ENCODE measurements at regions not wholly inside any gene's neighbourhood (a gene's known extent, or its start where the extent isn't known, plus 50 kb on each side); places are given as distances from the start of the nearest gene placed in this dataset.

GRCh38 chr4:100803751-100804150 is 285.9 kb upstream of the EMCN start:
- no peak for DNase-seq (ENCODE audit: low spot score)

DNA sequence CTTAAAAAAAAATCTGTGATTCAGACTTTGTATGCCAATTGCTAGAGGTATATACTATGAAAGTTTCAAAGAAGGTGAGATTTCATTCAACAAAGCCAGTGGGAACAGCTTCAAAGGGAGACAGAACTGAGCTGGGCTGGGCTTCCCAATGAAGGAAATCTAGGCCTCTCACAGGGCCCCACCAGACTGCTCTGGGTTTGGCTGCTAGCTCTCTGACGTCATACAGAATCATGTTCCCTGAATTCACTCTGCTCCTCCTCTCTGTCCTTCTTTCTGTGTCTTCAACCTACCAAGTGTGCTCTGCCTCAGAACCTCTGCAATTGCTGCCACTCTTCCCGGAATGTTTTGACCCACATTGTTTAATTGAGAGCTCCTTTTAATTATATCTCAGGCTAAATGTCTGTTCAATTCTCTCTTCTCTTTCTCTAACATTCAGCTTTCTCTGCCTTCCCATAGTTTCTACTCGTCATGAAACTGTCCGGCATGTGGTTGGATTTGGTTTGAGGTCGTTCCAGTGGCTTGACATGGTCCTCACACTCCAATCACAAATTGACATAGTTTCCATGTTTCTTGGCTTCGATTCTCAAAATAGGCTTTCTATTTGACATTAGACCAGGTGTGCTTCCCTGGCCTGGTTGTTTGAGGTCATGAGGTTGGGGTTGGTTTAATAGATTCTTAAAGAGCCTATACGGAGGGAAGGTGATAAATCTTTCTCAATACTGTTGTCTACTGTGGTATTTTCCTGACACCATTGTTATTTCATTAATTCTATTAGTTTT is 282.1 kb upstream of the EMCN start:
- no peak for DNase-seq (ENCODE audit: low spot score)

- DNase-seq (ENCODE audit: low spot score), result no peak
Measured at GRCh38 chr4:100797791-100798190, 280.0 kb upstream of the EMCN start.

- no peak for DNase-seq (ENCODE audit: low spot score)
Measured at GRCh38 chr4:100797356-100797755, 279.5 kb upstream of the EMCN start.

GRCh38 chr4:100796332-100796731 is 278.5 kb upstream of the EMCN start:
- DNase-seq (ENCODE audit: low spot score), result no peak

- no peak for DNase-seq (ENCODE audit: low spot score)
Measured at GRCh38 chr4:100795581-100795980, 277.8 kb upstream of the EMCN start.

GRCh38 chr4:100790836-100791615 is 273.2 kb upstream of the EMCN start:
- DNase-seq (ENCODE audit: low spot score), result no peak

GRCh38 chr4:100789991-100790390 is 272.2 kb upstream of the EMCN start:
- no peak for DNase-seq (ENCODE audit: low spot score)

DNA sequence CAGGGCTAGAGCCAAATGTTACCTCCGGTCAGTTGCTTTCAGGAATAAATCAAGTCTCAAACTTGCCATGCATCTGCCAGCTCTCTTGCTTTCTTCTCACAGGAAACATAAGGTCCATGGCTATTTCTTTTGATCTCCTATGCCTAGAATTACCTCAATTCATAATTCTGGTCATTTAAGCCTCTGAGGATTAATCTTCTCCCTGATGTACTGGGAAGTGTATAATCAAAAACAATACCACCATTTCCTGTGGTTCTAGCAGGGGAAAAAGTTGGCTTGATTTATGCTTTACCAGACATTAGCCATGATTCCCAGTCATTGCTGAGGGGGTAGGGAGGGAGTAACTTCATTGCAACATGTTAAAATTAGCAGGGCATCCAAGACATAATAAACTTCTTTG is 268.7 kb upstream of the EMCN start:
- DNase-seq (ENCODE audit: low spot score), result no peak

- DNase-seq (ENCODE audit: low spot score), result no peak
Measured at GRCh38 chr4:100782356-100782755, 264.5 kb upstream of the EMCN start.

- no peak for DNase-seq (ENCODE audit: low spot score)
Measured at GRCh38 chr4:100781435-100781834, 263.6 kb upstream of the EMCN start.

- DNase-seq (ENCODE audit: low spot score), result no peak
Measured at GRCh38 chr4:100780126-100780525, 262.3 kb upstream of the EMCN start.

DNA sequence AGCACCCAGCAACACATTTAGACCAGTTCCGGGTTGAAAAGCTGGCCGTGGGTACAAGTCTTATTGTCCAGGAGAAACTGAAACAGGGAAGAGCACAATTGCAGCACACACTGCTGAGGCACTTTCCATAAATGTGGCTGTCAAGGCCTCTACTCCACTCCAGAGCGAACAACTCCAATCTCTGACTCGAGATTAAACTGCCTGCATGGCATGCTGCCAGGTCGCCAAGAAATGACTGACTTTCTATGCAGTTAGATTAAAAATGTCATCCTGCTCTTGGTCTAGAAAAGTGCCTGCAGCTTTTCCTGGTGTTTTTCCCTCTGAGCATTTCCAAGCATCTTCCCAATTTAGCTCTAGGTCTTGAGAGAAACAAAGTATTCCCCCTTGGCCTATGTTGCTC is 260.6 kb upstream of the EMCN start:
- DNase-seq (ENCODE audit: low spot score), result no peak

GRCh38 chr4:100762738-100763137 is 244.9 kb upstream of the EMCN start:
- DNase-seq (ENCODE audit: low spot score), result no peak

DNA sequence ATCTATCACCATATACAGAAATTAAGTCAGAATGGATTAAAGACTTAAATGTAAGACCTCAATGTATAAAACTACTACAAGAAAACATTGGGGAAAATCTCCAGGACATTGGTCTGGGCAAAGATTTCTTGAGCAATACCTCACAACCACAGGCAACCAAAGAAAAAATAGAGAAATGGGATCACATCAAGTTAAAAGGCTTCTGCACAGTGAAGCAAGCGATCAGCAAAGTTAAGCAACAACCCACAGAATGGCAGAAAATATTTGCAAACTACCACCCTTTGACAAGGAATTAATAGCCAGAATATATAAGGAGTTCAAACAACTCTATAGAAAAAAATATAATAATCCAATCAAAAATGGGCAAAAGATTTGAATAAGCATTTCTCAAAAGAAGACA is 236.9 kb upstream of the EMCN start:
- no peak for DNase-seq (ENCODE audit: low spot score)

DNA sequence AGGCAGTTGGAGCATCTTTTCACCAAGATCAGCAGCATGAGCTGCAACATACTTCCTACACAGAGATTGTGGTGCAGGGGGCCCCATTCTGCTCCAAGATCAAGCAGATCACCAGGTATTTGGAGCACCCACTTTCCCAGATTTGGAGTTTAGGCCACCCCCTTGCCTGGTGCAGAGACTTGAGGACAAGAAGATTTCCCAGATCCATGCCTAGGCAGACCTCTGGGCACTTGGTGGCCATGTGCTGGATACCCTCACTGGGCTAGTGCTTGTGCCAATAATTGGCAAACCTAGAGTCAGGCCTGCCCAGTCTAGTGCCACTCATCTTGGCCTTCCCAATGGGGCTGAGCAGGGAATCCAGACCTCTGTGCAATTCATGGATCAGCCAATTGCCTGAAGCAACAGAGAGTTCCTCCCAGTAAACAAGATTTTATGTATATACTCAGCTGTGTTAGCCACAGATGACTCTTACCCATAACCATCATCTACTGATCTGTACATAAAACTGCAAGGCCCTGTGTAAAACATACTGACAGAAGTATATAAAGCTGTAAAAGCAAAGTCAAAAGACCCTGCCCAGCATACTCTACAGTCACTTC is 228.4 kb upstream of the EMCN start:
- DNase-seq (ENCODE audit: low spot score), result no peak

GRCh38 chr4:100742045-100742444 is 224.2 kb upstream of the EMCN start:
- DNase-seq (ENCODE audit: low spot score), result peak; percentile 54

- DNase-seq (ENCODE audit: low spot score), result no peak
Measured at GRCh38 chr4:100739426-100739825, 221.6 kb upstream of the EMCN start.

DNA sequence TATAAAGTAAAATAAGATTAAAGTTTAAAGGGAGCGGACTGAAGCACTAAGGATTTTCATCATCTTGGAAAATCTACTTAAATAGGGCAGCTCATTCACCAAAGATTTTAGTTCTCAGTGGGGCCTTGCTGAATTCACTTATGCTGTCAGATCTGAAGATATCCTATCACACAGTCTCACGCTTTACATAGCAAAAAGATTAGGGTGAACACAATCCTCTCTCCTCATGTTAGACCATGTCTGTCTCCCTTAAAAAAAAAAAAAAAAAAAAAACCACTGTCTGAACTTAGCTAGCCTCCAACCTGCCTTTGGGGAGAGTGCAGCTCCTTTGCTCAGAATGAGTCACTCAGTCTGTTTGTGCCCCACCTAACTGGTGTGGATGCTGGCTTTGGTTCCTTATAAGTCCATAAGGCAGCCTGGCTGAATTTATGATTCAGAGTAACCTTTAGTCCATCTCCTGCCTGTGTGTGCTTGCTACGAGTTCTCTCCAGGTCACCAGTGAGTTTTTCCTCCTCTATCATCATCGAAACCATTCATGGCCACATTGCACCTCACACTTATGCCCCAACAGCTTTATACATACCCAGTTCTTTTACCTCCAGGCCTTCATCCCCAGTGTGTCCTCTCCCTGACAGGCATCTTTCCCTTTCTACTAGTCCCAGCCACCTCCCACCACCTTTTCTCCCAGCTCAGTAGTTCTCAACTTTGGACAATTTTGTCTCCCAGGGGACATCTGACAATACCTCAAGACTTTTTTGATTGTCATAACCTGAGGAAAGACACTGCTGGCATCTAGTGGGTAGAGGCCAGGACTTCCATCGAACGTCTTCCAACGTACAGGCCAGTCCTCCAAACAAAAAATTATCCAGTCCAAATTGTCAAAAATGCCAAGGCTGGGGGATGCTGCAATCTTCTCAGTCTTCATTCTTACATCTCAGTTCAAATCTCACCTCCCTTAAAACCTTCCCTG is 220.7 kb upstream of the EMCN start:
- DNase-seq (ENCODE audit: low spot score), result peak; percentile 86

- peak; percentile 83 for DNase-seq (ENCODE audit: low spot score)
Measured at GRCh38 chr4:100736641-100737451, 219.0 kb upstream of the EMCN start.

- DNase-seq (ENCODE audit: low spot score), result no peak
Measured at GRCh38 chr4:100728861-100729260, 211.0 kb upstream of the EMCN start.
